ENCODE measurements at regions not wholly inside any gene's neighbourhood (a gene's known extent, or its start where the extent isn't known, plus 50 kb on each side); places are given as distances from the start of the nearest gene placed in this dataset.

DNA sequence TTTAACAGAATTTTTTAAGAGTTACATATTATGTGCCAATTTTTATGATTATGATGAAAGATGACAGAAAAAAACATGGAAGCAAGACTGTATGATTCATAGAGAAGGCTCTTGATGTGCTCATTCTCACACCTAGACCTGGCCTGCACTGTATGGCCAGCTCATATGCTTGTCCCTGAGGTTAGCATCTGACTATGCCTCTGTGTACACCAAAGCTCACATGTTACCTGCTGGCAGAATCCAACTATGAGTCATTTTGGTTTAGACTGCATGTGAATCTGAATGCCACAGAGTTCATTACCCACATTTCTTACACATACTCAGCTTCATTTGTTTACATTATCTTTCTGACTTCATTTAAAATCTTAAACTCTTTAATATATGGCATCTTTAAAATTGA lies 139.0 kb downstream of the DSC3 start:
- TF ChIP-seq, protein P1, sequence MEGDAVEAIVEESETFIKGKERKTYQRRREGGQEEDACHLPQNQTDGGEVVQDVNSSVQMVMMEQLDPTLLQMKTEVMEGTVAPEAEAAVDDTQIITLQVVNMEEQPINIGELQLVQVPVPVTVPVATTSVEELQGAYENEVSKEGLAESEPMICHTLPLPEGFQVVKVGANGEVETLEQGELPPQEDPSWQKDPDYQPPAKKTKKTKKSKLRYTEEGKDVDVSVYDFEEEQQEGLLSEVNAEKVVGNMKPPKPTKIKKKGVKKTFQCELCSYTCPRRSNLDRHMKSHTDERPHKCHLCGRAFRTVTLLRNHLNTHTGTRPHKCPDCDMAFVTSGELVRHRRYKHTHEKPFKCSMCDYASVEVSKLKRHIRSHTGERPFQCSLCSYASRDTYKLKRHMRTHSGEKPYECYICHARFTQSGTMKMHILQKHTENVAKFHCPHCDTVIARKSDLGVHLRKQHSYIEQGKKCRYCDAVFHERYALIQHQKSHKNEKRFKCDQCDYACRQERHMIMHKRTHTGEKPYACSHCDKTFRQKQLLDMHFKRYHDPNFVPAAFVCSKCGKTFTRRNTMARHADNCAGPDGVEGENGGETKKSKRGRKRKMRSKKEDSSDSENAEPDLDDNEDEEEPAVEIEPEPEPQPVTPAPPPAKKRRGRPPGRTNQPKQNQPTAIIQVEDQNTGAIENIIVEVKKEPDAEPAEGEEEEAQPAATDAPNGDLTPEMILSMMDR (IDR thresholded peaks at IDR 0.05): no peak
- no peak for TF ChIP-seq EZH2 (IDR thresholded peaks at IDR 0.05; ENCODE audit: borderline replicate concordance, insufficient read depth, low read depth, low read length, poor library complexity, severe bottlenecking)

All from B cell (primary cell).